HL-60 (cell line): ENCODE measurements at regions not wholly inside any gene's neighbourhood (a gene's known extent, or its start where the extent isn't known, plus 50 kb on each side); places are given as distances from the start of the nearest gene placed in this dataset.

ENCODE experiments used
- DNase-seq, 2 experiments: peaks; one replicate each; pipeline ENCODE4 v3.0.0-alpha.2; 2010 to 2020; ENCODE audit warnings: low read depth in 1 of 2, low spot score in 1 of 2
- H3K27ac ChIP-seq: fragments of 250-450 bp; sonication (Bioruptor Pico); replicated peaks from 2 replicates; pipeline ENCODE4 v1.5.1; 2020; ENCODE audit warnings: mild to moderate bottlenecking, moderate library complexity
- H3K27me3 ChIP-seq: fragments of 250-450 bp; sonication (Bioruptor Pico); 2 replicates; pipeline ENCODE4 v1.5.1; 2021; ENCODE audit warnings: mild to moderate bottlenecking, moderate library complexity; ENCODE audit not compliant: insufficient read depth, poor library complexity, severe bottlenecking
- H3K4me3 ChIP-seq: replicated peaks from 2 replicates; pipeline ENCODE4 v1.5.1; 2011; ENCODE audit warnings: mild to moderate bottlenecking, control low read depth, low read length; ENCODE audit not compliant: insufficient read depth
- GABPA ChIP-seq: IDR thresholded peaks from 2 replicates; pipeline ENCODE4 v1.6.1; 2012; ENCODE audit warnings: low read depth
- POLR2AphosphoS5 ChIP-seq: IDR thresholded peaks from 2 replicates; pipeline ENCODE4 v1.6.1; 2012; ENCODE audit warnings: low read depth
- SPI1 ChIP-seq: IDR thresholded peaks from 2 replicates; pipeline ENCODE4 v1.6.1; 2012; ENCODE audit warnings: low read depth, mild to moderate bottlenecking, borderline replicate concordance
- TF ChIP-seq, protein P1 (sequence below): IDR thresholded peaks from one replicate; pipeline ENCODE4 v1.5.1; 2011; ENCODE audit warnings: low read length, control low read depth, inconsistent platforms; ENCODE audit not compliant: insufficient read depth
- TF ChIP-seq, protein P2 (sequence below): IDR thresholded peaks from 2 replicates; pipeline ENCODE4 v1.6.1; 2012; ENCODE audit warnings: low read depth; ENCODE audit not compliant: insufficient replicate concordance

GRCh38 chr2:61770298-61770697 lies 83.6 kb downstream of the FAM161A start:
- no peak for DNase-seq
- Histone ChIP-seq H3K4me3 (no peak overlapping the region), H3K27me3 (no peaks in the 10 kb centered on the region), H3K27ac (no peak overlapping the region)
- TF ChIP-seq POLR2AphosphoS5 (no peak), SPI1 (no peak), GABPA (no peak)
- TF ChIP-seq, protein P1, sequence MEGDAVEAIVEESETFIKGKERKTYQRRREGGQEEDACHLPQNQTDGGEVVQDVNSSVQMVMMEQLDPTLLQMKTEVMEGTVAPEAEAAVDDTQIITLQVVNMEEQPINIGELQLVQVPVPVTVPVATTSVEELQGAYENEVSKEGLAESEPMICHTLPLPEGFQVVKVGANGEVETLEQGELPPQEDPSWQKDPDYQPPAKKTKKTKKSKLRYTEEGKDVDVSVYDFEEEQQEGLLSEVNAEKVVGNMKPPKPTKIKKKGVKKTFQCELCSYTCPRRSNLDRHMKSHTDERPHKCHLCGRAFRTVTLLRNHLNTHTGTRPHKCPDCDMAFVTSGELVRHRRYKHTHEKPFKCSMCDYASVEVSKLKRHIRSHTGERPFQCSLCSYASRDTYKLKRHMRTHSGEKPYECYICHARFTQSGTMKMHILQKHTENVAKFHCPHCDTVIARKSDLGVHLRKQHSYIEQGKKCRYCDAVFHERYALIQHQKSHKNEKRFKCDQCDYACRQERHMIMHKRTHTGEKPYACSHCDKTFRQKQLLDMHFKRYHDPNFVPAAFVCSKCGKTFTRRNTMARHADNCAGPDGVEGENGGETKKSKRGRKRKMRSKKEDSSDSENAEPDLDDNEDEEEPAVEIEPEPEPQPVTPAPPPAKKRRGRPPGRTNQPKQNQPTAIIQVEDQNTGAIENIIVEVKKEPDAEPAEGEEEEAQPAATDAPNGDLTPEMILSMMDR, result no peak
- TF ChIP-seq, protein P2, sequence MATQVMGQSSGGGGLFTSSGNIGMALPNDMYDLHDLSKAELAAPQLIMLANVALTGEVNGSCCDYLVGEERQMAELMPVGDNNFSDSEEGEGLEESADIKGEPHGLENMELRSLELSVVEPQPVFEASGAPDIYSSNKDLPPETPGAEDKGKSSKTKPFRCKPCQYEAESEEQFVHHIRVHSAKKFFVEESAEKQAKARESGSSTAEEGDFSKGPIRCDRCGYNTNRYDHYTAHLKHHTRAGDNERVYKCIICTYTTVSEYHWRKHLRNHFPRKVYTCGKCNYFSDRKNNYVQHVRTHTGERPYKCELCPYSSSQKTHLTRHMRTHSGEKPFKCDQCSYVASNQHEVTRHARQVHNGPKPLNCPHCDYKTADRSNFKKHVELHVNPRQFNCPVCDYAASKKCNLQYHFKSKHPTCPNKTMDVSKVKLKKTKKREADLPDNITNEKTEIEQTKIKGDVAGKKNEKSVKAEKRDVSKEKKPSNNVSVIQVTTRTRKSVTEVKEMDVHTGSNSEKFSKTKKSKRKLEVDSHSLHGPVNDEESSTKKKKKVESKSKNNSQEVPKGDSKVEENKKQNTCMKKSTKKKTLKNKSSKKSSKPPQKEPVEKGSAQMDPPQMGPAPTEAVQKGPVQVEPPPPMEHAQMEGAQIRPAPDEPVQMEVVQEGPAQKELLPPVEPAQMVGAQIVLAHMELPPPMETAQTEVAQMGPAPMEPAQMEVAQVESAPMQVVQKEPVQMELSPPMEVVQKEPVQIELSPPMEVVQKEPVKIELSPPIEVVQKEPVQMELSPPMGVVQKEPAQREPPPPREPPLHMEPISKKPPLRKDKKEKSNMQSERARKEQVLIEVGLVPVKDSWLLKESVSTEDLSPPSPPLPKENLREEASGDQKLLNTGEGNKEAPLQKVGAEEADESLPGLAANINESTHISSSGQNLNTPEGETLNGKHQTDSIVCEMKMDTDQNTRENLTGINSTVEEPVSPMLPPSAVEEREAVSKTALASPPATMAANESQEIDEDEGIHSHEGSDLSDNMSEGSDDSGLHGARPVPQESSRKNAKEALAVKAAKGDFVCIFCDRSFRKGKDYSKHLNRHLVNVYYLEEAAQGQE, result no peak

- TF ChIP-seq GABPA (no peak), POLR2AphosphoS5 (no peak), SPI1 (no peak)
- TF ChIP-seq, protein P1, result no peak
- TF ChIP-seq, protein P2, result no peak
- no peaks in the 10 kb centered on the region for H3K27me3 ChIP-seq
These were observed 84.7 kb downstream of the FAM161A start for GRCh38 chr2:61769093-61769675.

GRCh38 chr2:61764035-61764800 lies 89.6 kb downstream of the FAM161A start:
- H3K27ac ChIP-seq, result peak overlapping the region; percentile 94
- H3K27me3 ChIP-seq, result no peaks in the 10 kb centered on the region
- TF ChIP-seq GABPA, result peak; percentile 84
- TF ChIP-seq SPI1, result peak; percentile 64; the same call in 1 of the 2 replicates
- TF ChIP-seq, protein P1, result no peak
- TF ChIP-seq, protein P2, result peak; percentile 51
- TF ChIP-seq POLR2AphosphoS5, result peak; percentile 95
- peak; percentile 91 to 98 for DNase-seq
- H3K4me3 ChIP-seq, result peak overlapping the region; percentile 71

More at GRCh38 chr2:61769093-61769675, 84.7 kb downstream of the FAM161A start:
- no peak overlapping the region for H3K4me3 ChIP-seq
- H3K27ac ChIP-seq, result no peak overlapping the region
- DNase-seq, result no peak
